GM12865 (cell line): ENCODE measurements at regions not wholly inside any gene's neighbourhood (a gene's known extent, or its start where the extent isn't known, plus 50 kb on each side); places are given as distances from the start of the nearest gene placed in this dataset.
"Not testable (repeated sequence)": the region's sequence is repeated elsewhere in the genome, so short reads cannot be mapped to it uniquely, and the experiment has no call there.

Experiments
- DNase-seq: peaks from one replicate; pipeline ENCODE4 v3.0.0; 2010; ENCODE audit warnings: low read depth
- H3K4me3 ChIP-seq: 2 replicates; pipeline ENCODE4 v1.5.1; 2011; ENCODE audit warnings: mild to moderate bottlenecking, low read depth, low read length, control low read depth
- TF ChIP-seq, protein P1 (sequence below): IDR thresholded peaks from 2 replicates; pipeline ENCODE4 v1.5.1; 2011; ENCODE audit warnings: low read length, control low read depth, low read depth, inconsistent platforms; ENCODE audit not compliant: insufficient read depth; ENCODE audit errors: missing control alignments

- TF ChIP-seq, protein P1, sequence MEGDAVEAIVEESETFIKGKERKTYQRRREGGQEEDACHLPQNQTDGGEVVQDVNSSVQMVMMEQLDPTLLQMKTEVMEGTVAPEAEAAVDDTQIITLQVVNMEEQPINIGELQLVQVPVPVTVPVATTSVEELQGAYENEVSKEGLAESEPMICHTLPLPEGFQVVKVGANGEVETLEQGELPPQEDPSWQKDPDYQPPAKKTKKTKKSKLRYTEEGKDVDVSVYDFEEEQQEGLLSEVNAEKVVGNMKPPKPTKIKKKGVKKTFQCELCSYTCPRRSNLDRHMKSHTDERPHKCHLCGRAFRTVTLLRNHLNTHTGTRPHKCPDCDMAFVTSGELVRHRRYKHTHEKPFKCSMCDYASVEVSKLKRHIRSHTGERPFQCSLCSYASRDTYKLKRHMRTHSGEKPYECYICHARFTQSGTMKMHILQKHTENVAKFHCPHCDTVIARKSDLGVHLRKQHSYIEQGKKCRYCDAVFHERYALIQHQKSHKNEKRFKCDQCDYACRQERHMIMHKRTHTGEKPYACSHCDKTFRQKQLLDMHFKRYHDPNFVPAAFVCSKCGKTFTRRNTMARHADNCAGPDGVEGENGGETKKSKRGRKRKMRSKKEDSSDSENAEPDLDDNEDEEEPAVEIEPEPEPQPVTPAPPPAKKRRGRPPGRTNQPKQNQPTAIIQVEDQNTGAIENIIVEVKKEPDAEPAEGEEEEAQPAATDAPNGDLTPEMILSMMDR: no peak
- H3K4me3 ChIP-seq: no peak overlapping the region
- no peak for DNase-seq
Observed at GRCh38 chr2:180819106-180819505, 161.3 kb upstream of the UBE2E3 start.

GRCh38 chr2:180818700-180819099 lies 161.7 kb upstream of the UBE2E3 start:
- DNase-seq, H3K4me3 ChIP-seq: not testable (repeated sequence)

DNA sequence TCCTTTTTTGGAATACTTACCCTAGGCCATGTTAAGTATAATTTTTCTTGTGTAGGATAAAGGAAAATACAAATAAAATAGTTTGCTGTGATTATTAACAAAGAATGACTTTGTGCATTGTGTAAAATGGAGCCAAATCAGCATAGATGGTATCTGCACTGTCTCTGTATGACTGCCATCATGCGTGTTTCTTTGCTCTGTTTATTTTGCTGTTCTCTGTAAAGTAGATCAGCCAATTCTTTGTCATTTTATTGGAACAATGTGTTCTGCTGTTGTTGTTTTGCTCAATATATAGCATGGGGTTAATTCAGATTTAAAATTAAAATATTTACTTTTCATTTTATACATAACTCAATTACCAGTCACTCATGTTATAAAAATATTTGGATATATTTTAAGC lies 181.3 kb upstream of the UBE2E3 start:
- TF ChIP-seq, protein P1: no peak
- DNase-seq: no peak
- H3K4me3 ChIP-seq: no peak overlapping the region

GRCh38 chr2:180790891-180791290 lies 189.5 kb upstream of the UBE2E3 start:
- H3K4me3 ChIP-seq: no peak overlapping the region
- TF ChIP-seq, protein P1: no peak
- no peak for DNase-seq

GRCh38 chr2:180787330-180787729 lies 193.1 kb upstream of the UBE2E3 start:
- DNase-seq: no peak
- TF ChIP-seq, protein P1: no peak
- H3K4me3 ChIP-seq: no peak overlapping the region

GRCh38 chr2:180781276-180781675 lies 199.1 kb upstream of the UBE2E3 start:
- no peak for DNase-seq
- H3K4me3 ChIP-seq: no peak overlapping the region
- TF ChIP-seq, protein P1: no peak

DNA sequence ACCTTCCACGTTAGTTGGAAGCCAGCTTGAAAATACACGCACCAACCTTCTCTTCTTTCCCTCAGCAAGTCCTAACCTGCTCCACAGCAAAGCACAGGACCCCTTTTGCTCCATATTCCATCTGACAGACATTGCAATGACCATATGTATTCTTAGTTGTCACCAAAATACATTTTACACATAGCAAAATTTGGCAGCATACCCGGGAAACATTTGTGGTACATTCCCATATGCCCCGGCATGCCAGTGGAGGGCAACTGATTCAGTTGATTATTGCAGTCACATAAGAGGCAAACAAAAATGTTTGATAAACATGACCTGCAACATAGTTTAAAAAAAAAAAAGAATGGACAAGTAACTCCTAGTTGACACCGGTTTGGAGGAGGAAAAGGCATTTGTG lies 202.1 kb upstream of the UBE2E3 start:
- TF ChIP-seq, protein P1: no peak
- no peak overlapping the region for H3K4me3 ChIP-seq
- no peak for DNase-seq
